ENCODE measurements at regions not wholly inside any gene's neighbourhood (a gene's known extent, or its start where the extent isn't known, plus 50 kb on each side); places are given as distances from the start of the nearest gene placed in this dataset.

- 0% methylated on average over 1 of the region's 1 CpG for WGBS (ENCODE audit: missing lambda C conversion rate)
- H3K27ac ChIP-seq: no peak overlapping the region
- H3K9me3 ChIP-seq: no peaks in the 10 kb centered on the region
- DNase-seq (ENCODE audit: low read depth in 1 of 2, low spot score in 1 of 2) (no peak), FAIRE-seq (no peak), ATAC-seq (no peak)
- ChIA-PET CTCF (no interaction called here), POLR2A (no interaction called here)
- no peak overlapping the region for H3K4me2 ChIP-seq
- no peaks in the 10 kb centered on the region for H3K4me1 ChIP-seq
- no peak for TF ChIP-seq FOSB (CRISPR knock-in tag; IDR thresholded peaks at IDR 0.05)
- TF ChIP-seq KDM5A (IDR thresholded peaks at IDR 0.05): no peak
- TF ChIP-seq POLR2AphosphoS2 (conservative IDR thresholded peaks at IDR 0.05; ENCODE audit: low read length): no peak
- TF ChIP-seq KDM1A (IDR thresholded peaks at IDR 0.05; ENCODE audit: low read depth): no peak
- TF ChIP-seq BCL3 (IDR thresholded peaks at IDR 0.05): no peak
- TF ChIP-seq ZFP36 (IDR thresholded peaks at IDR 0.05; ENCODE audit: borderline replicate concordance, partially characterized antibody): no peak
- no peak for TF ChIP-seq ATOH8 (CRISPR knock-in tag; IDR thresholded peaks at IDR 0.05; ENCODE audit: low read depth)
- no peak for TF ChIP-seq FOXS1 (CRISPR knock-in tag; IDR thresholded peaks at IDR 0.05)
- TF ChIP-seq HDAC2 (IDR thresholded peaks at IDR 0.05): no peak
- TF ChIP-seq MAFK (IDR thresholded peaks at IDR 0.05; ENCODE audit: partially characterized antibody): no peak
- TF ChIP-seq EHMT2 (IDR thresholded peaks at IDR 0.05; ENCODE audit: low read depth): no peak
- no peak for TF ChIP-seq JUNB (IDR thresholded peaks at IDR 0.05)
- TF ChIP-seq PBX3 (IDR thresholded peaks at IDR 0.05): no peak
- no peak for TF ChIP-seq TFCP2L1 (CRISPR knock-in tag; IDR thresholded peaks at IDR 0.05)
- no peak for TF ChIP-seq JUN (IDR thresholded peaks at IDR 0.05)
- TF ChIP-seq EP300 (IDR thresholded peaks at IDR 0.05): no peak
- no peak for TF ChIP-seq EHF (CRISPR knock-in tag; IDR thresholded peaks at IDR 0.05)
- no peak for TF ChIP-seq PHF8 (IDR thresholded peaks at IDR 0.05; ENCODE audit: borderline replicate concordance, low read depth)
- H3K4me3 ChIP-seq: no peak overlapping the region
These were observed 157.6 kb upstream of the CCNH start for GRCh38 chr5:87570366-87570765.

- WGBS (ENCODE audit: missing lambda C conversion rate): 85% methylated on average over 1 of the region's 1 CpG
- ChIA-PET CTCF (no interaction called here), POLR2A (no interaction called here)
- Histone ChIP-seq H3K9me3 (no peaks in the 10 kb centered on the region), H3K4me1 (no peaks in the 10 kb centered on the region), H3K4me2 (no peak overlapping the region), H3K27ac (no peak overlapping the region), H3K4me3 (no peak overlapping the region)
- FAIRE-seq: no peak
- ATAC-seq: no peak
- DNase-seq (ENCODE audit: low read depth in 1 of 2, low spot score in 1 of 2): no peak
- no peak for TF ChIP-seq MAX (IDR thresholded peaks at IDR 0.05)
- no peak for TF ChIP-seq ZSCAN20 (CRISPR knock-in tag; IDR thresholded peaks at IDR 0.05)
- TF ChIP-seq REST (IDR thresholded peaks at IDR 0.05): no peak
- TF ChIP-seq JUNB (IDR thresholded peaks at IDR 0.05): no peak
- no peak for TF ChIP-seq NFE2L2 (conservative IDR thresholded peaks at IDR 0.05; ENCODE audit: low read length)
- no peak for TF ChIP-seq TFCP2L1 (CRISPR knock-in tag; IDR thresholded peaks at IDR 0.05)
- TF ChIP-seq HOXB13 (CRISPR knock-in tag; IDR thresholded peaks at IDR 0.05; ENCODE audit: low read depth): no peak
- no peak for TF ChIP-seq NR3C1 (IDR thresholded peaks at IDR 0.05)
These were observed 149.3 kb upstream of the CCNH start for GRCh38 chr5:87562068-87562467.
